ENCODE measurements at regions not wholly inside any gene's neighbourhood (a gene's known extent, or its start where the extent isn't known, plus 50 kb on each side); places are given as distances from the start of the nearest gene placed in this dataset.

- peaks cover 54% of the 10 kb centered on the region for H3K36me3 Mint-ChIP-seq (ENCODE audit: low read depth)
- no peak for DNase-seq (ENCODE audit: low spot score)
- H3K27ac Mint-ChIP-seq = no peak overlapping the region
- no peaks in the 10 kb centered on the region for H3K27me3 Mint-ChIP-seq (ENCODE audit: low read depth)
- H3K4me3 Mint-ChIP-seq = no peak overlapping the region
- H3K4me1 Mint-ChIP-seq (ENCODE audit: low read depth) = no peaks in the 10 kb centered on the region
- no peaks in the 10 kb centered on the region for H3K9me3 Mint-ChIP-seq
Measured at GRCh38 chr14:95433094-95433478, 83.4 kb downstream of the SYNE3 start.

GRCh38 chr14:95432144-95433093, 84.0 kb downstream of the SYNE3 start:
- no peaks in the 10 kb centered on the region for H3K27me3 Mint-ChIP-seq (ENCODE audit: low read depth)

GRCh38 chr14:95431199-95432143, 85.0 kb downstream of the SYNE3 start:
- Mint-ChIP-seq H3K4me3 (no peak overlapping the region), H3K27me3 (ENCODE audit: low read depth) (no peaks in the 10 kb centered on the region), H3K36me3 (ENCODE audit: low read depth) (peaks cover 45% of the 10 kb centered on the region), H3K27ac (no peak overlapping the region), H3K4me1 (ENCODE audit: low read depth) (no peaks in the 10 kb centered on the region), H3K9me3 (no peaks in the 10 kb centered on the region)
- no peak for DNase-seq (ENCODE audit: low spot score)

More at GRCh38 chr14:95432144-95433093, 84.0 kb downstream of the SYNE3 start:
- no peaks in the 10 kb centered on the region for H3K4me1 Mint-ChIP-seq (ENCODE audit: low read depth)
- DNase-seq (ENCODE audit: low spot score) = no peak
- H3K27ac Mint-ChIP-seq = no peak overlapping the region
- H3K9me3 Mint-ChIP-seq = no peaks in the 10 kb centered on the region
- peaks cover 52% of the 10 kb centered on the region for H3K36me3 Mint-ChIP-seq (ENCODE audit: low read depth)
- H3K4me3 Mint-ChIP-seq = no peak overlapping the region

GRCh38 chr14:95428557-95428956, 87.9 kb downstream of the SYNE3 start:
- no peak for DNase-seq (ENCODE audit: low spot score)
- Mint-ChIP-seq H3K4me3 (no peak overlapping the region), H3K4me1 (ENCODE audit: low read depth) (no peaks in the 10 kb centered on the region)

DNA sequence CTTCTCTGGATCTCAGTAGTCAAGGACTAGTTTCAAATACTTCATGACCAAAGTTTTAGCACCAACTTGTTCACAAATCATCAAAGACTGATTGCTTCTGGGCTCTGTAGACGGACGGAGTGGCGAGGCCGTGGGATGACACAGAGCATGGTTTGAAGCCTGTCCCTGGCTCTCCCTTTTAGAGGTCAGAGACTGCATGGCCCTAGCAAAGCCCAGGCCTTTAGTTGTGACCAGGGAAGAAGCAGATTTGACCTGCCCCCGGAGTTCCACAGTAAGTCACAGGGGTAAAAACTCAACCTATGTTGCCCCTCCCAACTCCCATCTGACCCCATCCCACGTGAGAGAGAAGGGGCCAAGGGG, 90.4 kb downstream of the SYNE3 start:
- Mint-ChIP-seq H3K4me1 (ENCODE audit: low read depth) (no peaks in the 10 kb centered on the region), H3K4me3 (no peak overlapping the region), H3K36me3 (ENCODE audit: low read depth) (peaks cover 43% of the 10 kb centered on the region), H3K27ac (peak overlapping the region; percentile 42), H3K27me3 (ENCODE audit: low read depth) (no peaks in the 10 kb centered on the region), H3K9me3 (no peaks in the 10 kb centered on the region)
- no peak for DNase-seq (ENCODE audit: low spot score)

More at GRCh38 chr14:95428557-95428956, 87.9 kb downstream of the SYNE3 start:
- H3K9me3 Mint-ChIP-seq = no peaks in the 10 kb centered on the region
- peaks cover 34% of the 10 kb centered on the region for H3K36me3 Mint-ChIP-seq (ENCODE audit: low read depth)
- no peak overlapping the region for H3K27ac Mint-ChIP-seq
- no peaks in the 10 kb centered on the region for H3K27me3 Mint-ChIP-seq (ENCODE audit: low read depth)

GRCh38 chr14:95425369-95426115, 90.9 kb downstream of the SYNE3 start:
- H3K36me3 Mint-ChIP-seq (ENCODE audit: low read depth) = peaks cover 43% of the 10 kb centered on the region
- no peaks in the 10 kb centered on the region for H3K4me1 Mint-ChIP-seq (ENCODE audit: low read depth)
- H3K27ac Mint-ChIP-seq = peak overlapping the region; percentile 42
- H3K9me3 Mint-ChIP-seq = no peaks in the 10 kb centered on the region
- DNase-seq (ENCODE audit: low spot score) = no peak
- no peak overlapping the region for H3K4me3 Mint-ChIP-seq
- no peaks in the 10 kb centered on the region for H3K27me3 Mint-ChIP-seq (ENCODE audit: low read depth)

DNA sequence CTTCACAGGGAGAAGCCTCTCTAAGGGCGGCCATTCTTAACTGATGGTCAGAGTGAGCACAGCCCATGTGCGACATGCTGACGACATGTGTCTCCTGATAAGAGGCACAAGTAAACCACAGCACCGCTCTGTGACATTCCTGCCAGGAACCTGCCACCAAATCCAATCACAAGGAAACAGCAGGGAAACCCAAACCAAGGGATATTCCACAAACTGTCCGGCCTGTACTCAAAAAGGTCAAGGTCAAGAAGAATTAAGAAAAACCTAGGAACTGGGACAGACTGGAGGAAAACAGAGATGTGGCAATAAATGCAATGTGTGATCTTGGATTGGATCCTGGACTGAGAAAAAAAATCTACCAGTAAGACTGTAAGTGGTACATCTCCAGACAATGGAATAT, 91.9 kb downstream of the SYNE3 start:
- no peak for DNase-seq (ENCODE audit: low spot score)
- peaks cover 5% of the 10 kb centered on the region for H3K9me3 Mint-ChIP-seq
- no peaks in the 10 kb centered on the region for H3K4me1 Mint-ChIP-seq (ENCODE audit: low read depth)
- H3K27me3 Mint-ChIP-seq (ENCODE audit: low read depth) = no peaks in the 10 kb centered on the region
- H3K27ac Mint-ChIP-seq = no peak overlapping the region
- H3K36me3 Mint-ChIP-seq (ENCODE audit: low read depth) = peaks cover 52% of the 10 kb centered on the region
- H3K4me3 Mint-ChIP-seq = no peak overlapping the region

DNA sequence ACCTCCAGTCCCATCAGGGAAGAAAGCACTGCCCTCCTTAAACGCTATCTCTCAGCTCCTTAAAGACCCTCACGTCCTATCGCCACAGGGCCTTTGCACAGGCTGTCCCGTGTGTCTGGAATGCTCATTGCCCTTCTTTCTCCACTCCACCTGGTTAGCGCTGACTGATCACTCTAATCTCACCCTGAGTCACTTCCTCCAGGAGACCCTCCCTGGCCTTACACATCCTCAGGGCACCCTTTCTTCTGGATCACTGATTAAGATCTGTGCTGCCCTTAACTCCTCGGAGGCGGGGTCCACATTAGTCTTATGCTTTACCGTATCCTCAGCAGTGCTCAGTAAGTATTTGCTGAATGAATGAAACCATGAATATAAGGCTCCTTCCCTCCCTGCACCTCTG, 94.7 kb downstream of the SYNE3 start:
- no peak overlapping the region for H3K27ac Mint-ChIP-seq
- no peak overlapping the region for H3K4me3 Mint-ChIP-seq
- no peaks in the 10 kb centered on the region for H3K4me1 Mint-ChIP-seq (ENCODE audit: low read depth)
- H3K27me3 Mint-ChIP-seq (ENCODE audit: low read depth) = no peaks in the 10 kb centered on the region
- DNase-seq (ENCODE audit: low spot score) = no peak
- H3K9me3 Mint-ChIP-seq = peaks cover 6% of the 10 kb centered on the region
- peaks cover 59% of the 10 kb centered on the region for H3K36me3 Mint-ChIP-seq (ENCODE audit: low read depth)

DNA sequence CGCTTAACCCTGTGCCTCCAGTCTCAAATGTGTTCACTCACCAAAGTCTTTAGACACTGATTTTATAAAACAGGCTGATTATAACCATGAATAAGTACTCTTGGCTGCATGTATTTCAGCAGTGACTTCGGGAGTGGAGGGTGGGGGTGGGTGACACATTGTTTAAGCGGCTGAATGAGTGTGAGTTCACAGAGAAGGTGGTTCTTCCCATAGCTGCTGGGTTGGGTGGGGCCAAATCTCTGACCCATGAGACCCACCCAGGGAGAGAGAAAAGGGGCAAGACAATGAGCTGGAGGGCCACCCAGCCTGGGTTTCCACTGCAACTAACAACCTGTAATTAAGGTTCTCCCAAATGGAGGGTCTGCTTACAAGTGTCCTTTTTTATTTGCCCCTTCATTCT, 96.4 kb downstream of the SYNE3 start:
- no peak for DNase-seq (ENCODE audit: low spot score)
- Mint-ChIP-seq H3K9me3 (peaks cover 6% of the 10 kb centered on the region), H3K36me3 (ENCODE audit: low read depth) (peaks cover 57% of the 10 kb centered on the region), H3K4me1 (ENCODE audit: low read depth) (no peaks in the 10 kb centered on the region), H3K4me3 (no peak overlapping the region), H3K27me3 (ENCODE audit: low read depth) (no peaks in the 10 kb centered on the region), H3K27ac (no peak overlapping the region)

GRCh38 chr14:95419569-95419968, 96.9 kb downstream of the SYNE3 start:
- Mint-ChIP-seq H3K27ac (peak overlapping the region; percentile 6), H3K4me3 (no peak overlapping the region), H3K4me1 (ENCODE audit: low read depth) (no peaks in the 10 kb centered on the region), H3K36me3 (ENCODE audit: low read depth) (peaks cover 56% of the 10 kb centered on the region), H3K9me3 (peaks cover 6% of the 10 kb centered on the region), H3K27me3 (ENCODE audit: low read depth) (no peaks in the 10 kb centered on the region)
- no peak for DNase-seq (ENCODE audit: low spot score)

- Mint-ChIP-seq H3K4me1 (ENCODE audit: low read depth) (no peaks in the 10 kb centered on the region), H3K36me3 (ENCODE audit: low read depth) (peaks cover 52% of the 10 kb centered on the region), H3K27ac (no peak overlapping the region), H3K9me3 (peaks cover 6% of the 10 kb centered on the region), H3K4me3 (no peak overlapping the region), H3K27me3 (ENCODE audit: low read depth) (no peaks in the 10 kb centered on the region)
- DNase-seq (ENCODE audit: low spot score) = no peak
Measured at GRCh38 chr14:95418858-95419257, 97.6 kb downstream of the SYNE3 start.

GRCh38 chr14:95417492-95417891, 97.8 kb upstream of the CLMN start:
- no peak for DNase-seq (ENCODE audit: low spot score)
- Mint-ChIP-seq H3K9me3 (peaks cover 6% of the 10 kb centered on the region), H3K4me3 (no peak overlapping the region), H3K36me3 (ENCODE audit: low read depth) (peaks cover 48% of the 10 kb centered on the region), H3K4me1 (ENCODE audit: low read depth) (no peaks in the 10 kb centered on the region), H3K27ac (no peak overlapping the region), H3K27me3 (ENCODE audit: low read depth) (no peaks in the 10 kb centered on the region)

DNA sequence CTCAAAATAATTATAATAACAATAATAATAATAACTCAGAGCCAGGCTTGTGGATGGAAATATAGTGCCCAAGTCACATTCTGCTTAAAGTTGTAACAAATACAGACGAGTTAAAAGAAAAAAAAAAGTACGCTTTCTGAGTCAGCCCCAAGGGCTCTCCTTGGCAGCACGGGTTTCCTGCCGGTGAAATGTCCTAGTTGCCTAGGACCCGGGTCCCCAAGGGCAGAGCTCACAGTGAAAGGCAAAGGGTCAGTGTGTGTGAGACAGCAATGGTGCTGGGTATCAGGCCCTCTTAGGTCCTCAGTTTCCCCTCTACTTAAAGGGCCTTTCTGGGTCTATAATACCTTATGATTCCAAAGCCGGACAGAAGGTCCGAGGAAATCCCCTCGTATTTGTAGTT, 96.3 kb upstream of the CLMN start:
- H3K4me3 Mint-ChIP-seq = no peak overlapping the region
- H3K36me3 Mint-ChIP-seq (ENCODE audit: low read depth) = peaks cover 34% of the 10 kb centered on the region
- no peak for DNase-seq (ENCODE audit: low spot score)
- peaks cover 6% of the 10 kb centered on the region for H3K9me3 Mint-ChIP-seq
- no peak overlapping the region for H3K27ac Mint-ChIP-seq
- H3K27me3 Mint-ChIP-seq (ENCODE audit: low read depth) = no peaks in the 10 kb centered on the region
- no peaks in the 10 kb centered on the region for H3K4me1 Mint-ChIP-seq (ENCODE audit: low read depth)
